ENCODE measurements at regions not wholly inside any gene's neighbourhood (a gene's known extent, or its start where the extent isn't known, plus 50 kb on each side); places are given as distances from the start of the nearest gene placed in this dataset.
A peak's percentile ranks its signal among the peaks of the same experiment; 100 is the strongest.

DNA sequence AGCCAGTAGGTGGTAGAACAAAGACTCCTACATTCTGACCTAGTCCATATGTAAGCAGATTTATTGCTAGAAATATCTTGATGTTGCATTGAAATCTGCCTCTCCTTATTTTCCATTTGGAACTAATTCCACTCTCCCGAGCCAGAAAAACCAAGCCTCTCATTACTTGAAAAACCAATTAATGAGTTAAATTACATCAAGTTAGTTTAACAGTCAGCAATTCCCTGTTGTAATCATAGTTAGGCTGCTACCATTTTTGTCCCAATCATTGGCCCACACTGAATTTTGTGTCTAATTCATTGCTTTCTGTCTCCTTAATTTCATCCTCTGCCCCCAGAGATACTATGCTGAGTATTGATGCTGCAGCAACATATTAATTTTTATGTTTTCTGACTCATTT, 168.3 kb upstream of the TNP1 start:
- no peak for DNase-seq (ENCODE audit: low spot score)

DNA sequence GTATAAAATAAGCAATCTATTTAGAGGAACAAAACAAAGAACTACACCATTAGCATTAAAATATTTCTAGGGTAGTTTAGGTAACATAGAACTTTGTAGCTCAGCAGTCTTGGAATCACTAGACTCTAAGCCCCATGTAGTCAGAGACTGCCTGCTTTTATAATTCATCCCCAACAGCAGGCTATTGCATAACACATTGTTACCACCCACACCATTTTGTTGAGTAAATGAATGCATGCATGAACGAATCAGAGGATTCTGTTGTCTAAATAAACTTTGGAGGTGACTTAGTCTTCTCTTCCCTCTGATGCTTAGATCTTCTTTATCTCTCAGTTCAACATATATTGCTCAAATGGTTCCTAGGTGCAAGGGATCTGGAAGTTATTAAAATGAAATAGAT, 167.6 kb upstream of the TNP1 start:
- peak; percentile 40 for DNase-seq (ENCODE audit: low spot score)

DNA sequence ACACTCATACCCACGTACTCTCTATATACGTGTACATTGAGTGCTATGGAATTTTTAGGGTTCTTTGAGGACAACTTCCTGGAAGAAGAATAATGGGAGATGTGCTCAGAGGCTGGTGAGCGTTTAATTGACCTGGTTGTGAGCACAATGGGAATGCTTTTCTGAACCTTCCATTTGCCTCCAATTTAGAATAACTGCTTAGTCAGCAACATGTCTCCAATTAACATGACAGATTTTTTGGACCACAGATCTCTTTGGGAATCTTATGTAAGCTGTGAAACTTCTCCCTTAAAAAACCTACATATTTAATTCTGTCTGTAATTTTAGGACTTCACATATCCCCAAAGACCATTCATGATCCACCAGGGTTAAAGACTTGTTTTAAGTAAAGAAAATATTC, 166.7 kb upstream of the TNP1 start:
- no peak for DNase-seq (ENCODE audit: low spot score)

DNA sequence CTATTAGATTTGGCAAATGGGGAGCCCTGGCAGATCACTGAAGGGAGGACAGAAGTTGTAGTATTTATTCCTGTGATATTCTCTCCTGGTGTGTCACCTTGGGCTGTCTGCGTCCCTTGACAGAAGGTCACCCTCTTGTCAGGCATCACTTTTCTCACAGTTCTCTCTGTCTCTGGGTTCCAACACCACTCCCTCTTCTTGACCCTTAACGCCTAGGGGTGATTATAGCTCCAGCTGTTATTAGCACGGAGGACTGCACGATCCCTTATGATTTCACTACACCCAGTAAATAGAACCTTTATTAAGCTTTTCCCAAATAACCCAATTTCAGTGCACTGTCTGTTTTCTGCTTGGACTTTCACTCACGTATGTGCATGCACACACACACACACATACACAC, 166.3 kb upstream of the TNP1 start:
- no peak for DNase-seq (ENCODE audit: low spot score)

DNA sequence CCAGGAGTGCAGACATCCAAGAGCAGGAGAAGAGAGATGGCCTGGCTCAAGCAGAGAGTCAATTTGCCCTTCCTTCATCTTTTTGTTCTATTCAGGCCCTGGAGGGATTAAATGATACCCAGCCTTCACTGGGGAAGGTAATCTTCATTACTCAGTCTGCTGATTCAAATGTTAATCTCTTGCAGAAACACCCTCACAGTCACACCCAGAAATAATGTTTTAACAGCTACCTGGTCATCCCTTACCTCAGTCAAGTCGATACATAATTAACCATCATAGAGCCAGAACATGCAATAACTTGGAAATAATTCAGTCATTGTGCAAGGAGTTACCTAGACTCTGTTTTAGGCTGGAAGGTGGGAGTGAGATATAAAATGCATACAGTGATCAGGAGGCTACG, 163.7 kb upstream of the TNP1 start:
- no peak for DNase-seq (ENCODE audit: low spot score)

DNA sequence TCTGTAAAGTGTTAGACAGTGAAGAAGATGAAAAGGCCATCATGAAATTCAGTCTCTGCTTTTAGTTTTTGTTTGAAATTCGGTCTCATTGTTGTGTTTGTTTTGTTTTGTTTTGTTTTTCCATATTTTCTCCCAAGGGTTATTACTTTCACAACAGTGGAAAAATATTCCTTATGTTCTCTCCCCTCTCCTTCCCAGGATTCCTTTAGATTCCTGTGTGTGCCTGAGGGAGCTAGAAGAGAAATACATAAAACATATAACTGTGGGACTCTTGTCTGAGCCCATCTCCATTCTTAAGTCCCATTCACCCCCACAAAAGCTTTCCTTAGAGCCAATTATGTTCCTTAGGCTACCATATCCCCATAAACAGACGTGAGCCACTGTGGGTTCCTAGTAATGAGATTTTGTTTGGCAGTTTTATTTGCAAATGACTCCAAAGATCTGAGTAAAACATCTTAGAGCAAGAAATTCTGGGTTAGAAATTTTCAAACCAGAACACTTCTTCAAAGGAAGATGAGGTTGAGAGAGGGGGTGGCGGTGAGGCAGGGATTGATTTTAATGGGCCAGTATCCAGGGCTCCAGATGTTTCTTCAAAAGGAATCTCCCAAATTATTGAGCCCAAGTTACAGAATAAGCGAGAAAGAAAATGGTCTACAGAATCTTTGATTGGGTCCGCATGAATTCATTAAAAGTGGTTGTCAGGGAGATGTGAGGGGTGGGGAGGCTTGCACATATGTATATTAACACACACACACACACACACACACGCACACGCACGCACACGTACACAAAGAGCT, 157.8 kb upstream of the TNP1 start:
- no peak for DNase-seq (ENCODE audit: low spot score)

DNA sequence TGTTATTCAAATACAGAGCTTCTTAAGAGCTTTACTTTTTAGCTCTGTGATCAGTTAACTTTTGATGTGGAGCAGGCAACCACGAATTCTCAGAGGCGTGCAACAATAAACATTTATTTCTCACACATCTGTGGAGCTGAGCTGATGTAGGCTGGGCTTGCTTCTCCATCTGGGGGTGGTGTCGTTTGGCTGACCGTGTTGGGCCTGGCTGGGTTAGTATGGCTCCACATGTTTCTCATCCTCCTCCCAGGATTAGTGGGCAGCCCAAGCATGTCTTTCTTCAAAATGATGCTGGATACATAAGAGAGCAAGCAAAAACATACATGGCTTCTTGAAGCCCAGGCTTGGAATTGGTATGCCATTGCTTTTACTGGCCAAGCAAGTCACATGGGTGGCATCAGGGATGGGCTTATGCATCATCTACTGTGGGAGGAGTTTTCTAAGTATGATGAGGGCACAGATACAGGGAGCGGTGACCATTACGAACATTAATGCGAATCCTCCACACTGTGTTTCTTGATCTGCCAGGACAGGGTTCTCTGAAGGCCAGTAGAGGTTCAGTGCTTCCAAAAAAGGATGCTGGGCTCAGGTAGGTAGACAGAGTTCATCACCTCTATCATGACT, 157.0 kb upstream of the TNP1 start:
- DNase-seq (ENCODE audit: low spot score), result no peak

DNA sequence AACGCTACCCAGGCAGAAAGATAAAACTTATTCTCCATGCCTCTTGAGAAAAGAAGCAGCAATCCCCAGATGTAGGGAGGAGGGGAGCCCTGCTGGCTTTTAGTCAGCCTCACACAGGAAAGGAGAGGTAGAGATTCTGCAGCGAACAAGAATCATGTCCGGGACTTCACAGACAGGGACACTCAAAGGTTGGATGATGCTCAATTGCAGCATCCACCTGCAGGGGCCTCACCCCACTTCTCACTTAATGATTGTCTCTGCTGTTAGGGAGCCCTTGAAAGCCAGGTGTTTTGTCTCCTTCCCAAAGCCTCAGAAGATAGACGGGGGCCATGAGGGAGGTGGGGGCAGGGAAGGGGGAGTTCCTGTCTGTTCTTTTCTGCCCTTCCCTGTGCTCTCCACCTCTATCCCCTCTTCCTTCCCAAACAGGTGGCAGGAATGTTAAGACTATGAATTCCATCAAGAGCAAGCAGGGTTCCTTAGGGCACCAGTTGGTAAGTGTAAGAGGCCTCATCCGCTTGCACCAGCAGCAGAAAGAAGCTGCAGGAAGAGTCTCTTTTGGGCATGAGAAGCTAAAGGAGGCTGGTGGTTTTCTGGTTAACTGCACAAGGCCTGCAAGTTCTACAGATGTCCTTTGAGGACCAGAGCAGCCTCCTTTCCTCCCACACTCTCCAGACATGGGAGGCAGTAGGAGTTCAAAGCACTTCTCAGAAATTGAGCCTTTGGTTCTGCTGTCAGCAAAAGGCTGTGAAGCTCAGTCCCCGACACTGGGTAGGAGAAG, 154.7 kb upstream of the TNP1 start:
- no peak for DNase-seq (ENCODE audit: low spot score)

DNA sequence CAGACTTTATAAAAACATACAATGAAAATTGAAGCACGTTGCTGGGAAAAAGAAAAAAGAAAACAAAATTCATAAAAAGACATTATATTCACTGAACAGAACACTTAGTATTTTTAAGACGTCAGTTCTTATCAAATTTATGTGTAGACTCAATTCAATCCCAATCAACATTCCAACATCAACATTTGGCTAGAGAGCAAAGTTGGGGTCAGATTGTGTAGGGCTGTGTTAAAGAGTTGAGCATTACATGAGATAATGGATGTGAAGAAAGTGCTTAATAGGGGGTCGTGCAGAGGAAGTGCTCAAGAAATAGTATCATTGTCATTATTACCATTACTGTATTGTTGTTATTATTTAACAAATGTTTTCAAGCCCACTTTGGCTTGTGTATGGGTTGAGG, 154.1 kb upstream of the TNP1 start:
- no peak for DNase-seq (ENCODE audit: low spot score)

DNA sequence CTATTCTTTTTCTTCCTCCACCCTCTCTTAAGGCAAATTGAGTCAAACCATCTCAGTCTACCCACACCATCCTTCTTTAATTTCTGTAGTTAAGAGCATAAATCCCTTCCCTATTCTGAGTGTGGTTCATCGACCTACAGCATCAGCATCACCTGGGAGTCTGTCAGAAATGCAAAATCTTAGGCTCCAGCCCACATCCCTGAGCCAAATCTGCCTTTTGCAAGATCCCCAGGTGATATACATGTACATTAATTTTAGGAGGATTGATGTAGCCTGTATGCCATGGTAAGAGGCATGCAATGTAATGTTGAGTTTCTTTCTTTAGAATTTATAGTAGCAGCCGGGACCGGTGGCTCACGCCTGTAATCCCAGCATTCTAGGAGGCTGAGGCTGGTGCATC, 151.7 kb upstream of the TNP1 start:
- no peak for DNase-seq (ENCODE audit: low spot score)

DNA sequence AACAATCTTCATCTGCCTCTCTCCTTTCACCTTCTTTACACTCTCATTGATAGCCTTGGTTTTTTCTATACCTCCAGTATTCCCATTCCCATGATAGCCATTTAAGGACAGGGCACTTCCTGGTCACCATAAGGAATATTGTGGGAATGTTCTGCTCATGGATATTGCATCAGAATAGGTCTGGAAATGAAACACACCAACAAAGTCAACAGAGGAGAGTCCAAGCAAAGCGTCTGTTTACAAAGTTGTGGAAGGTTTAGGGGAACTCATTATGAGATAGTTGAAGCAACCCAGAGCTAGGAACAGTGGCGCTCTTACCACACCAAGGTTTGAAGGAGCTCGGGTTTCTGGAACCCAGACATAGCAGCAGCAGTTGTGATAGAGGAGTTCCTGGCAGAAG, 150.3 kb upstream of the TNP1 start:
- no peak for DNase-seq (ENCODE audit: low spot score)

DNA sequence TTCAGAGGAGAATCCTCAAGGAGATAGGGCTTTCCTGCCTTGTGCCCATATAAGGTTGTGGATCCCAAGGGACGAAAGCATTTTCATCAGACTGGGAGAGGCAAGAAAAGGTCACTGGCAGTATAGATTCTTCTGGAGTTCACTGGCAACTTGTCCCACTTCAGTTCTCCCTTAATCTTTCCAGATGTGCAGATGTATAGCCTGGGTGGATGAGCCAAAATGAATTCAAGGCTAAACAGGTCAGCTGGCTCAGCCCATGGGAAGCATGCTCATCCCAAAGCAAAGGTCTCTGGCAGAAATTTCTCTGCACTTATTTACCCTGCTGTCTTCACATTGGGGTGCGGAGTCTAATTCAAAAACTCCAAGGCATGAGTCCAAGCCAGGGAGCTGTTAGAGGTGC, 148.9 kb upstream of the TNP1 start:
- no peak for DNase-seq (ENCODE audit: low spot score)

DNA sequence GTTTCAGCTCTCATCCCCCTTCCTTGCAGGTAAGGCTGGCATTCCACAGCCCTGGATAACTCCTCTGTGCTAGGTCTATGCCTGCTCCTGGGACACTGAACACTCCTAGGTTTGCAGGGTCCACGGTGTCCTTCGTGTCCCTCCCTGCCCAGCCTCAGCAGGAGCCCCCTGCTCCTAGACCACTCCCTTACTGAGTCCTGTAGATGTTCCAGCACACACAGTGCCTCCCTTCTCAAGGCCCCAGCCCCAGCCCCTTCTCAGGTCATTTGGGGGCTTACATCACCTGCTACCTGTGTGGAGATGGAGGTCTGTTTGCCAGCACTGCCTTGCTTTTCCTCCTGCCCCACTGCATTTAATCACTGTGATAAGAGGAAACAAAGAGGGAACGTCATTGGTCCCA, 146.4 kb upstream of the TNP1 start:
- DNase-seq (ENCODE audit: low spot score), result no peak

DNA sequence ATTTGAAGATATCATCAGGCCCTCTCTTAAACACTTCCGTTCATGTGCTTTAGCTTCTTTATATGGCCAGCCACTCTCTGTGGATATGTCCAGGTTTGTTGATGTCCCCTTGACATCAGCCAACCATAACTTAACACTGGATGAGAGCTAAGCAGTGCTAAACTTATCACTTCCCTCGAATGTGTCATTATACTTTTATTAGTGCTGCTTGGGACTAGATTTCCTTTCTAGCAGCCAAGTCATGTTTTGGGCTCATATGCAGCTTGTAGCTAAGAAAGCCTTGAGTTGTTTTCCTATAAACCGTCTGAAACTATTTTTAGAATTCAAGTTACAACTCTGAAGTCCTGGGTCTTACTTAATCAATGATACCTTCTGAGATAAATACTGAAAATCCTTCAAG, 144.8 kb upstream of the TNP1 start:
- no peak for DNase-seq (ENCODE audit: low spot score)

DNA sequence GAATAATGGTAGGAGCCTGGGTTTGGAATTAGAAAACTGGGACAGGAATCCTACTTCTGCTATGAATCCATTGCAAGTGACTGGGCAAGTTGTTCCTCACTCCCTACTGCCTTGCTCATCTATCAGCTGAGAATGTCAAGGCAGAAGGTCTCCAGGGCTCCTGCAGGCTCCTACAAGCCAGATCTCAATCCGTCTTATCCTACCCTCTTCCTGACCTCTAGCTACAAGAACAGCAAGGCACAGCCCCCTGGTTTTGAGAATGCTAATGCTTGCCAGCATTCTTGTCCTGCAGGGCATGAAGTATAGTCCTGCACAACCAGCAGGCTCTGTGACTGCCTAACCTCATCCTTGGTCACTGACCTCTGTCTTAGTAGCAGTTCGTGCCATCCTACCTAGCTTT, 141.9 kb upstream of the TNP1 start:
- DNase-seq (ENCODE audit: low spot score), result no peak

DNA sequence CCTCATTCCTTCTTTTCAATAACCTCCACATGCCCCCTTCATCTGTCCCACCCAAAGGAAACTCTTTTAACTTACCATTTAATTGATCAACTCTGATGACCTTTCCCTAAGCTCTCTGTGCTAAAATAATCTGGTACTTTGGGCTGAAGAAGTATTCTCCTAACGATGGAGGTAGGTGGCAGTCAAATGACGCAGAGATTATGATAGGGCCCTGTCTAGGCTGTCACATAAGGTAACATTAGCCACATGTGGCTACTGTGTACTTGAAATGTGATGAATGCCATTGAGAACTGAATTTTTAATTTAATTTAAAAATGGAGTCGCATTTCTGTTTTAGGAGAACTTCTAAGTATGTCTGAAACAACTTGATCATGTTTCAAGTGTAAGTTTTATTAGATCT, 140.5 kb upstream of the TNP1 start:
- no peak for DNase-seq (ENCODE audit: low spot score)

DNA sequence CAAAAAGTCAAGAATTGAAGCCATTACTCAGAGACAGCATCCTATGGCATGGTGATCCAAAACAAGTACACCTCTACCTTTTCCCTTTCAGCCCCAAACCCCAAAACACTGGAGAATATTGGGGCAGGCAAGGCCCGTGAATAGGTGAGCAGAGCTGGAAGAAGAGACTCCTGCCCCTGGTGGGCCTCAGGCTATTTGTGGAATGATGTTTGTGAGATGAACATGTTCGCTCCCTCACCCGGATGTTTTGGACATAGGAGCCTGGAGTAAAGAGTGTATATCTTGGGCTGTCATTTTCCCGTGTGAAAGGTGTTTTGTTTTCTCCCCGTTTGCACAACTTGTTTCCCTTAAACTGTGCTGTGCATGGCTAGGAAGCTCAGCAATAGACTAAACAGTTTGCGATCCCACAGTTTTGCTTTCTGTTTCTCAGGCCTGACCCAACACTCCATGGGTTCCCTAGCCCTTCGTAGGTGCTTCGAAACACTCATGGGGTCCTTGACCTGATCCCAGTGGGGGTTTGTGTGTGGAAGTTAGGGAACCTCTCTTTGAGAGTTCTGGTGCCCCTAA, 136.5 kb upstream of the TNP1 start:
- no peak for DNase-seq (ENCODE audit: low spot score)

DNA sequence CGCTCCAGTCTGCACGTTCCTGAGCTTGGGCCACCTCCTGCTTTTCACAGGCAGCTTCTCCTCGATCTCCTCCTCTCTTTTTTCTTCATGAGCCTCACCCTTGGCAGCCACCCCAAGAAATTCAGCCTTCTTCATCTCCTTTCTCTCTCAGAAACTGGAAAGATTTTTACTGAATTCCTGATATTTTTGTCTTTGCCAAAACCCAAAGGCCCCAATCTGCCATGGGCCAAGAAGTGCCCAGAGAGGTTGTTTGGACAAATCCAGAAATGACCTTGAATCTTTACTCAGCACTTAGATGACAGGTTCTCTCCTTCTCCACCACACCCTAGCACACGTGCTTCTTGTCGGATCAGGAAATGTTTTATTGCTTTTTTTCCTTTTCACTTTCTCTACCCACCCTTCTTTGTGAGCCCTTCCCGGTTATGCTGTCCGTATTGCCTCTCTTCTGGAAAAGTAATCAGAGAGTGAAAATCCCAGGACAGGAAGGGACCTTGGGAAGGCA, 134.5 kb upstream of the TNP1 start:
- no peak for DNase-seq (ENCODE audit: low spot score)

DNA sequence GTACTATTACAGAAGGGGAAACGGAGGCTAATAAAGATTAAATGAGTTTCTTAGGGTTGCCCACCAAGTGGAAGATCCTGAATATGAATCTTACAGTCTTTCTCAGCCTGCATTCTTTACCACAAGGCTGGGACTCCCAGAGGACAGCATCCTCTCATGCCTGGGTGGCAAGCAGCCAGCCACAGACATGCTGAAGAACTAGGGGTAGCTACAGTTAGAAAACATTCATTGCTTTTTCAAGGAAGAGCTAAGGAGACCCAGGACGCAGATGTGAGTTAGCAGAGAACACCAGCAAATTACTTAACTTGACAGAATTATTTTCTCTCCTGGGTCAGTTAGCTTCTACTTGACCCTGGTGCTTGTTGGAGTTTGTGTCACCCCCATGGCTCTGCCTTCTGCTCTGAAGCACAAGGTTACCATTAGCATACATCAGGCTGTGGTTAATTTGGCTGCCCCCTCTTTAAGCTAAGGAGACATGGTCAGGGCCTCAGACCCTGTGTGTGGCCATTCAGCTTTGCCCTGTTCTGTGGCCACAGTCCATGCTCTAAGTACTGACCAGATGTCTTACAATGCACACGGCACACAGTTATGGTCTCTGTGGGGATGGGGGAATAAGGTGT, 132.3 kb upstream of the TNP1 start:
- DNase-seq (ENCODE audit: low spot score), result no peak

DNA sequence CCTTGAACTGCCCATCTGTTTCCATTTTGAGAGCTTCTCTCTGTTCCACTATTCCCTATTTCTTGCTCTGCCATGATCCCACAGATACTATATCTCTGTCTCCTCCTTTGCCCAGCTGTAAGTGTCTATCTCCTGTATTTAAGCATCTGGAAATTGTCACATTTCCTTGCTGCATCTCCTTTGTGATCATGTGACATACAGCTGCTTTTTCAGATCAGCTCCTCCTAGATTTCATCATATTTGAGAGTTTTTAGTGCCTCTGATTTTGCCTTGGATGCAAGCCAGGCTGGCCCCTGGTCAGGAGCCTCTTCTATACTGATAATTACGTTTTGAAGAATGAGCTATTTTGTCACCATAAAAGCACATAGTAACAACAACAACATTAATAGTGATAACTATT, 131.7 kb upstream of the TNP1 start:
- DNase-seq (ENCODE audit: low spot score), result no peak

DNA sequence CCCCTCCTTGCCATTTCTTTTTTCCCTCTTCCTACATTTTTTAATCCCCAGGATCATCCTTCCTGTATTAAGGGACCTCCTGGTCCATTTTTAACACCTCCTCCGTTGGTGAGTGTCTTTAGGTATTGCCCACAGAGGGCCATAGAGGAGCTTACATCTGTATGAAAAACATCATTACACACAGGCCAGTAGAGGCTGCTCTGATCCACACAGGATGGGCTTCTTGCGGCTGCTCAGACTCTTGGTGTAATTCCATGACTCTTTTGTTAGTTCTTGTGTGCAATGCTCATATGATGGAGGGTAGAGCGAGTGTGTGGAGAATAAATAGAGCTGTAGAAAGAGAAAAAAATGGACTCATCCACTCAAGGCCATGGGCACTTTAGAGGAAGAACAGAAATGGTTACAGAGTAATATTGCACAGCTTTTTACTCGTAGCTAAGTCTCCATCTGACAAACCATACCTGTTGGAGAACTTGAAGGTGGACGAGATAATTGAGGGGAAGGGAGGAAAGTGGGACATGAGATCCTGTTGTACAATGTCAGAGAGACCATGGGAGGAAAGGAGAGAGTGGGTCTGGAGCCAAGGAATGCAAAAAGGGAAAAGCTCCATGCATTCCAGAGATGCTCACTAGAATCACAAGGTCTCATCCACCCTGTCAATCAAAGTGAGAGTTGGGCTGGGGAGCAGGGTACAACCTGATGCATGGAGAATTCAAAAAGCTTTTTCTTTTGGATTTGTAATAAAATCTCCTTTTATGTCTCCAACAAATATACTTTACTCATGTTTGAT, 129.7 kb upstream of the TNP1 start:
- DNase-seq (ENCODE audit: low spot score), result no peak
